K562 (cell line): ENCODE measurements at regions not wholly inside any gene's neighbourhood (a gene's known extent, or its start where the extent isn't known, plus 50 kb on each side); places are given as distances from the start of the nearest gene placed in this dataset.

ENCODE experiments used
- ATAC-seq: fragments of 200-7000 bp; cut with Tn5 transposase; 3 replicates; pipeline ENCODE4 v1.9.1; 2020; ENCODE audit warnings: moderate library complexity
- BruUV-seq: library from RNA; stranded (reverse); fragments of 400-500 nt; replicated peaks from 2 replicates; lab custom pipeline; 2021; lab: Mats Ljungman, UMichigan
- CTCF ChIA-PET: fragments of 300-600 bp; formaldehyde crosslinking; extraction: SDS; loops from one replicate; lab custom pipeline; 2021; ENCODE audit warnings: low intra/inter-chr PET ratio; lab: Yijun Ruan, JAX
- POLR2A ChIA-PET: fragments of 300-600, 350-650 bp; sonication (Branson Sonifier 250); formaldehyde crosslinking; extraction: SDS; loops from one replicate; lab custom pipeline; 2021; ENCODE audit warnings: antibody characterized with exemption, inconsistent platforms; lab: Yijun Ruan, JAX
- DNase-seq, 4 experiments: peaks; one replicate each; pipeline versions ENCODE4 v3.0.0 to v3.0.0-alpha.2; 2011 to 2018; ENCODE audit warnings: low spot score in 3 of 4, mixed read lengths in 3 of 4; ENCODE audit errors: extremely low read depth in 1 of 4
- FAIRE-seq: peaks from 2 replicates; lab custom pipeline; 2011; peaks lifted over from hg19 to GRCh38; lab: Jason Lieb, UNC
- H2AFZ ChIP-seq: 2 replicates; pipeline ENCODE4 v1.6.0; 2011; ENCODE audit warnings: low read depth, low read length, control low read depth, inconsistent platforms
- H3K27ac ChIP-seq: fragments of 200-600 bp; 3 replicates; pipeline ENCODE4 v1.8.0; 2011; ENCODE audit warnings: low read depth, mild to moderate bottlenecking, control low read depth, inconsistent platforms, low read length, moderate library complexity, mixed read lengths; ENCODE audit errors: extremely low read depth
- H3K27me3 ChIP-seq, 2 experiments: fragments of 300-600 bp in 1 of 2; 2 replicates in 1 of 2; 3 replicates in 1 of 2; pipeline versions ENCODE4 v1.6.0 to v1.8.0; 2011; ENCODE audit warnings: inconsistent platforms in 2 of 2, low read length in 2 of 2, mild to moderate bottlenecking in 1 of 2, mixed read lengths in 1 of 2, moderate library complexity in 1 of 2; ENCODE audit not compliant: control insufficient read depth in 2 of 2, insufficient read depth in 2 of 2
- H3K36me3 ChIP-seq: fragments of 300-600 bp; 3 replicates; pipeline ENCODE4 v1.8.0; 2011; ENCODE audit warnings: mild to moderate bottlenecking, low read length, inconsistent platforms; ENCODE audit not compliant: control insufficient read depth, insufficient read depth
- H3K4me1 ChIP-seq, 2 experiments: fragments of 200-600 bp in 1 of 2; replicated peaks in 1 of 2; 2 replicates in 1 of 2; 3 replicates in 1 of 2; pipeline versions ENCODE4 v1.5.1 to v1.8.0; 2011; ENCODE audit warnings: inconsistent platforms in 2 of 2, low read length in 2 of 2, mild to moderate bottlenecking in 1 of 2, mixed read lengths in 1 of 2, moderate library complexity in 1 of 2; ENCODE audit not compliant: control insufficient read depth in 2 of 2, insufficient read depth in 2 of 2
- H3K4me2 ChIP-seq: 2 replicates; pipeline ENCODE4 v1.6.1; 2011; ENCODE audit warnings: low read length, control low read depth, inconsistent platforms, mixed read lengths; ENCODE audit not compliant: insufficient read depth
- H3K4me3 ChIP-seq: fragments of 200-600 bp; sonication (generic), shearing (Covaris generic); 2 replicates; pipeline ENCODE4 v1.5.1; 2016; ENCODE audit warnings: control low read depth, inconsistent platforms
- H3K79me2 ChIP-seq: fragments of 200-600 bp; 3 replicates; pipeline ENCODE4 v1.8.0; 2011; ENCODE audit warnings: low read length, inconsistent platforms; ENCODE audit not compliant: control insufficient read depth, insufficient read depth
- H3K9ac ChIP-seq, 2 experiments: 2 replicates each; pipeline versions ENCODE4 v1.6.0 to v1.6.1; 2011; ENCODE audit warnings: low read depth in 2 of 2, low read length in 2 of 2, control low read depth in 1 of 2, inconsistent platforms in 1 of 2, mild to moderate bottlenecking in 1 of 2, mixed read lengths in 1 of 2; ENCODE audit not compliant: insufficient read depth in 1 of 2
- H3K9me1 ChIP-seq: one replicate; pipeline ENCODE4 v1.6.0; 2011; ENCODE audit warnings: inconsistent platforms, mild to moderate bottlenecking, low read length, moderate library complexity; ENCODE audit not compliant: control insufficient read depth, insufficient read depth
- H3K9me3 ChIP-seq: replicated peaks from 2 replicates; pipeline ENCODE4 v1.5.1; 2011; ENCODE audit warnings: low read depth, low read length, inconsistent platforms; ENCODE audit not compliant: control insufficient read depth, insufficient read depth
- H4K20me1 ChIP-seq: replicated peaks from 2 replicates; pipeline ENCODE4 v1.6.1; 2011; ENCODE audit warnings: low read length, inconsistent platforms, mixed read lengths; ENCODE audit not compliant: control insufficient read depth, insufficient read depth
- FOSL1 ChIP-seq: fragments of 200-800 bp; sonication (Bioruptor generic); conservative IDR thresholded peaks from 2 replicates; pipeline ENCODE4 v1.6.1; 2016; ENCODE audit warnings: missing genetic modification characterization, missing compliant biosample characterization
- MXI1 ChIP-seq: IDR thresholded peaks from 2 replicates; pipeline ENCODE4 v1.6.1; 2011; ENCODE audit warnings: low read depth, mild to moderate bottlenecking, improper control_type of control experiment, low read length
- POLR2B ChIP-seq: fragments of 450-650 bp; IDR thresholded peaks from 2 replicates; pipeline ENCODE4 v1.6.1; 2018; ENCODE audit warnings: low read depth; ENCODE audit not compliant: partially characterized antibody
- RBM39 ChIP-seq: fragments of 200-400 bp; formaldehyde crosslinking; optimal IDR thresholded peaks from 2 replicates; pipeline ENCODE3; 2018; ENCODE audit warnings: low read depth, low read length
- SRSF1 ChIP-seq: fragments of 200-400 bp; formaldehyde crosslinking; IDR thresholded peaks from 2 replicates; pipeline ENCODE4 v1.6.1; 2017; ENCODE audit warnings: mild to moderate bottlenecking, low read depth, low read length, moderate library complexity
- SUPT5H ChIP-seq: fragments of 450-650 bp; IDR thresholded peaks from 2 replicates; pipeline ENCODE4 v1.6.1; 2016
- TRIM24 ChIP-seq, 2 experiments: fragments of 450-650 bp; IDR thresholded peaks; 2 replicates each; pipeline ENCODE4 v1.6.1; 2016
- ZBTB8A ChIP-seq: fragments of 450-650 bp; IDR thresholded peaks from 2 replicates; pipeline ENCODE4 v1.6.1; 2018; ENCODE audit warnings: mild to moderate bottlenecking, moderate library complexity; ENCODE audit not compliant: partially characterized antibody
- ZNF77 ChIP-seq: fragments of 250-450 bp; sonication (Bioruptor Pico); IDR thresholded peaks from 2 replicates; pipeline ENCODE4 v1.5.0; 2020
- WGBS: fragments of 100-300 bp; shearing (Covaris generic); methylation state at CpG from one replicate; pipeline ENCODE4 v1.1.6; 2016; ENCODE audit warnings: low coverage, mixed read lengths; ENCODE audit not compliant: insufficient coverage; ENCODE audit errors: missing lambda C conversion rate; 5-methylcytosine and 5-hydroxymethylcytosine counted together
- in situ Hi-C: fragments of 300-500 bp; cut with MboI; formaldehyde crosslinking; loops from 4 replicates; pipeline ENCODE4 v1.15.0; 2018; ENCODE audit warnings: inconsistent platforms, mixed read lengths
- intact Hi-C: fragments of 100-400 bp; cut with micrococcal nuclease; formaldehyde crosslinking; loops from 2 replicates; pipeline ENCODE4 v1.14.2; 2022
- TF ChIP-seq, protein P1 (sequence below): fragments of 450-650 bp; formaldehyde crosslinking; conservative IDR thresholded peaks from 2 replicates; pipeline ENCODE4 v1.4.0; 2022; ENCODE audit warnings: mild to moderate bottlenecking, missing genetic modification characterization

DNA sequence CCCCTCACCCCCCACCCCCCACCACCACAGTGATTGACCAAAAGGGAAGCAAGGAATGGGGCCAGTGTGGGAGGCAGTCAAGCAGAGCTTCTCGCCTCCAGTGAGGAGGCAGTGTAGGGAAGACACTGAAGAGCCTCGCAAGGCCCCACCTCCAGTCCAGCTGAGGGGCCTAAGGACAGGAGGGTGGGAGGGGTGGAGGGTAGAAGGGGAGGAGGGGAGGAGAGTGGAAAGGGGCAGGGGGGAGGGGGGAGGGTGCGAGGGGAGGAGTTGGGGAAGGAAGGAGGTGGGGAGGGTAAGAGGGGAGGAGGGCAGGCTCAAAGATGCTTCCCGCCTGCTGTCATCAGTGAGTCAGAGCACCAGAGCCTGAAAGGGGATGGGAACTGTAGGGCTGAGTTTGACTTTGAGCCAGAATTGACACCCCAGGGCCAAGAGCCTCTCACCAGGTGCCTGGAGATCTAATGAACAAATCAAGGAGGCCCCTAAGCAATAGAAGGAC lies 786.2 kb downstream of the UQCRFS1 start:
- FAIRE-seq (no peak), ATAC-seq (peak; percentile 41), DNase-seq (peak; percentile 28 to 46 (median 41))
- H3K4me1 ChIP-seq, result peaks cover 0 to 9% of the 10 kb centered on the region in 2 experiments; a peak in 4 of 5 replicates
- H3K4me2 ChIP-seq, result no peak overlapping the region
- peaks cover 3% of the 10 kb centered on the region; the same call in 1 of the 2 replicates for H4K20me1 ChIP-seq
- H3K9ac ChIP-seq, result no peak overlapping the region
- no TSS peak for BruUV-seq
- POLR2A ChIA-PET, result interaction anchor here (0.6 to 1.3 kb wide), 6 partner anchors 9 to 189 kb away, joined by 3 to 5 read pairs (median 4); no protein-coding TSS in a partner anchor
- no peaks in the 10 kb centered on the region for H3K9me1 ChIP-seq
- CTCF ChIA-PET, result no interaction called here
- in situ Hi-C loops (no loop called here), intact Hi-C loops (no loop called here)
- 20% methylated on average over 1 of the region's 4 CpGs for WGBS
- no peak overlapping the region for H3K4me3 ChIP-seq
- peaks cover 58% of the 10 kb centered on the region for H3K36me3 ChIP-seq
- no peak overlapping the region for H3K27ac ChIP-seq
- no peaks in the 10 kb centered on the region for H3K9me3 ChIP-seq
- H2AFZ ChIP-seq, result no peak overlapping the region
- no peaks in the 10 kb centered on the region for H3K79me2 ChIP-seq
- no peaks in the 10 kb centered on the region for H3K27me3 ChIP-seq
- TF ChIP-seq MXI1 (no peak), FOSL1 (tag) (peak; percentile 41; the same call in 1 of the 2 replicates)

DNA sequence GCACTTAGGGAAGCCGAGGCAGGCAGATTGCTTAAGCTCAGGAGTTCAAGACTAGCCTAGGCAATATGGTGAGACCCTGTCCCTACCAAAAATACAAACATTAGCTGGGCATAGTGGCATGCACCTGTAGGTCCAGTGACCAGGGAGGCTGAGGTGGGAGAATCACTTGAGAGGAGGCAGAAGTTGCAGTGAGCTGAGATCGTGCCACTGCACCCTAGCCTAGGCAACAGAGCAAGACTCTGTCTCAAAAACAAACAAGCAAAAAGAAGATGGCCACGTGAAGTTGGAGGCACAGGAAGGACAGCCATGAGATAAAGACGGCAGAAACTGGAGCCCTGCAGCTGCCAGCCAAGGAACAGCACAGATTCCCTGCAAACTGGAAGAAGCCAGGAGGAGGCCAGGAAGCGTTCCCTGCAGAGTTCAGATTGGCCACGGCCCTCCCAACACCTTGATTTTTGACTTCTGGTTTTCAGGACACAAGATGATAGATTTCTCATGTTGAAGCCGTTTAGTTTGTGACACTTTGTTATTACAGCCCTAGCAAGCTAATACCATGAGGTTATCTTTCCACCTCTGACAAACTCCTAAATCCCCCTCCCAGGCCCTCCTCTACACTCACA lies 786.7 kb downstream of the UQCRFS1 start:
- BruUV-seq, result no TSS peak
- in situ Hi-C loops, result no loop called here

More for the DNA sequence above, 786.7 kb downstream of the UQCRFS1 start:
- Histone ChIP-seq H3K36me3 (peaks cover 56% of the 10 kb centered on the region), H3K27me3 (no peaks in the 10 kb centered on the region), H3K27ac (no peak overlapping the region), H3K4me3 (no peak overlapping the region), H3K4me1 (peaks cover 0 to 9% of the 10 kb centered on the region in 2 experiments; a peak in 4 of 5 replicates), H2AFZ (no peak overlapping the region), H3K4me2 (no peak overlapping the region), H3K9me3 (no peaks in the 10 kb centered on the region), H3K9ac (no peak overlapping the region), H4K20me1 (peaks cover 3% of the 10 kb centered on the region; the same call in 1 of the 2 replicates), H3K79me2 (no peaks in the 10 kb centered on the region), H3K9me1 (no peaks in the 10 kb centered on the region)
- POLR2A ChIA-PET, result interaction anchor here (0.6 to 1.3 kb wide), 4 partner anchors 9 to 17 kb away, joined by 3 to 5 read pairs (median 4); no protein-coding TSS in a partner anchor
- TF ChIP-seq ZBTB8A (no peak), SRSF1 (no peak), ZNF77 (CRISPR knock-in tag) (no peak), TRIM24 (IDR thresholded peaks at IDR 0.05) (no peak), RBM39 (no peak), SUPT5H (peak; percentile 54; the same call in 1 of the 2 replicates), POLR2B (peak; percentile 12)
- TF ChIP-seq, protein P1, sequence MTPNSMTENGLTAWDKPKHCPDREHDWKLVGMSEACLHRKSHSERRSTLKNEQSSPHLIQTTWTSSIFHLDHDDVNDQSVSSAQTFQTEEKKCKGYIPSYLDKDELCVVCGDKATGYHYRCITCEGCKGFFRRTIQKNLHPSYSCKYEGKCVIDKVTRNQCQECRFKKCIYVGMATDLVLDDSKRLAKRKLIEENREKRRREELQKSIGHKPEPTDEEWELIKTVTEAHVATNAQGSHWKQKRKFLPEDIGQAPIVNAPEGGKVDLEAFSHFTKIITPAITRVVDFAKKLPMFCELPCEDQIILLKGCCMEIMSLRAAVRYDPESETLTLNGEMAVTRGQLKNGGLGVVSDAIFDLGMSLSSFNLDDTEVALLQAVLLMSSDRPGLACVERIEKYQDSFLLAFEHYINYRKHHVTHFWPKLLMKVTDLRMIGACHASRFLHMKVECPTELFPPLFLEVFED (CRISPR knock-in tag), result no peak
- CTCF ChIA-PET, result no interaction called here
- ATAC-seq (no peak), DNase-seq (no peak), FAIRE-seq (no peak)
- WGBS, result 44% methylated on average over 7 of the region's 7 CpGs
- intact Hi-C loops, result no loop called here
